LNCAP (cell line): ENCODE measurements at regions not wholly inside any gene's neighbourhood (a gene's known extent, or its start where the extent isn't known, plus 50 kb on each side); places are given as distances from the start of the nearest gene placed in this dataset.

Experiments used
- CTCF ChIP-seq: fragments of 450-650 bp; IDR thresholded peaks from 2 replicates; pipeline ENCODE4 v1.5.1; 2017; ENCODE audit warnings: mild to moderate bottlenecking

- TF ChIP-seq CTCF: no peak
These were observed 161.5 kb upstream of the ZEB2 start for GRCh38 chr2:144681389-144681788.

DNA sequence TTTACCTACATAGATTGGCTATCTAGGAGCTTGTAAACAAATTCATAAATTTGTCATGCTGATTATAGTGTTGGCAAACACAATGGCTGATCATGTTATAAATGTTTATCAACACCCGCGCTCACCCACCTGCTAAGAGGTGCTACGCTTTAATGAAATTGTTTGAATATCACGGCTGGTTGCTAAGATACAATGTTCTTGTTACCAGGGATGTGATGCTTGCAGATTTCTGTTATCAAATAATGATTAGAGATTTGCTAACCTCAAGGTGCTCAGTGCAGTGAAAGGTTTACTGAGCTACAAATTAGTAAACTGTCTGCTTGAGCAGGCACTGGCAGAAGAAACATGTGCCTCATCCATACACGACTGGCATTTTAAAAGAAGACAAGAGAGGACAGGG lies 160.0 kb upstream of the ZEB2 start:
- TF ChIP-seq CTCF: no peak

GRCh38 chr2:144678736-144679135 lies 158.8 kb upstream of the ZEB2 start:
- no peak for TF ChIP-seq CTCF

GRCh38 chr2:144675731-144676130 lies 155.8 kb upstream of the ZEB2 start:
- no peak for TF ChIP-seq CTCF

GRCh38 chr2:144675331-144675730 lies 155.4 kb upstream of the ZEB2 start:
- no peak for TF ChIP-seq CTCF

DNA sequence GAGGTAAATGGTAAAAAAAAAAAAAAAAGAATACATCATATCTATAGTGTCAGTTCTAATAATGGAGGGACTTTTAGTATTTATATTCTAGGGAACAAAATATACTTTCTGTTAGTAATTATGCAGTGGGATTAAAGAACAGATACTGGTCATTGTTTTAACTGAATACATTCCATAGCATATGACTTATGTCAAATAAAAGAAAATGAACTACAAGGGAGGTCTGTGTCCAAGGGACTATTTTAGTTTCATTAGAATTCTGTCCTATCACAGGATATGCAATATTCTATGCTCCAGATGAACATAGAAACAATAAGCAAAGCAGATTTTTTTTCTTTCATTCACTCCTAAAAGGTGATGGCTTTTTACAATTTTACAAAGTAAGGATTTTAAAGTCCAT lies 154.2 kb upstream of the ZEB2 start:
- TF ChIP-seq CTCF: no peak

DNA sequence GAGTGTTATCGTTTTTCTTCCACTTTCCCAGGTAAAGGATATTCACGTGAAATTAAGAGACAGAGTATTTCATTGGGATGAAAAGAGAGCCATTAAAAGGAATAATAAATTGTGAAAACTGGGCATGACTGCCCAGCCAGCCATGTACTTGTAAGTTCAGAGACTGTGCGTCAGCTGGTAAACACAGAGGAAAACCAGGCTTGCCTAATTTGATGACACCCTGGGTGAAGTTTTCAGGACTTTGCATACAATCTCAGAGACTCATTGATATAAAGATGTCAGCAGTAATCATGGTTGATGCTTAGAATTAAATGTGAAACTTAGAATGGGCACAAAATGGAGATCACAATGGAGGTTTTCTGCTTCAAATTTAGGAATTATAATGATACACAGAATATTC lies 153.5 kb upstream of the ZEB2 start:
- TF ChIP-seq CTCF: no peak

- no peak for TF ChIP-seq CTCF
These were observed 152.0 kb upstream of the ZEB2 start for GRCh38 chr2:144671695-144672455.
